LNCaP clone FGC (cell line): ENCODE measurements at regions not wholly inside any gene's neighbourhood (a gene's known extent, or its start where the extent isn't known, plus 50 kb on each side); places are given as distances from the start of the nearest gene placed in this dataset.

ENCODE experiments used
- DNase-seq: peaks from one replicate; pipeline ENCODE4 v3.0.0-alpha.2; 2011; ENCODE audit warnings: low read depth
- H3K4me3 ChIP-seq: 2 replicates; pipeline ENCODE4 v1.5.1; 2011; ENCODE audit warnings: mild to moderate bottlenecking, low read depth, low read length, control low read depth
- CTCF ChIP-seq: IDR thresholded peaks from 2 replicates; pipeline ENCODE4 v1.5.1; 2012; ENCODE audit warnings: mild to moderate bottlenecking; ENCODE audit not compliant: control insufficient read depth, insufficient read depth; ENCODE audit errors: extremely low read depth

GRCh38 chr22:22034469-22035132, 52.0 kb upstream of the TOP3B start:
- H3K4me3 ChIP-seq: no peak overlapping the region
- 0 out of 2 replicates have a peak, but pooled peaks have one; percentile 0 for TF ChIP-seq CTCF
- no peak for DNase-seq

GRCh38 chr22:22033803-22034468, 51.3 kb upstream of the TOP3B start:
- no peak overlapping the region for H3K4me3 ChIP-seq
- no peak for TF ChIP-seq CTCF
- no peak for DNase-seq

- no peak for TF ChIP-seq CTCF
- H3K4me3 ChIP-seq: no peak overlapping the region
- no peak for DNase-seq
Measured at GRCh38 chr22:22032906-22033802, 50.6 kb upstream of the TOP3B start.

GRCh38 chr22:22032099-22032905, 49.7 kb upstream of the TOP3B start:
- TF ChIP-seq CTCF: no peak
- DNase-seq: no peak

More at GRCh38 chr22:22032099-22032905, 49.7 kb upstream of the TOP3B start:
- H3K4me3 ChIP-seq: no peak overlapping the region
